Vagina (tissue), 2 donors: ENCODE measurements at regions not wholly inside any gene's neighbourhood (a gene's known extent, or its start where the extent isn't known, plus 50 kb on each side); places are given as distances from the start of the nearest gene placed in this dataset. TPM values are rescaled to one million over a fixed set of nuclear protein-coding genes. Genes with fewer than 3 reads are reported as not detected.

Source experiments
- DNase-seq, 2 donors: peaks; one replicate each; pipeline ENCODE4 v3.0.0-alpha.2; 2017; ENCODE audit errors: extremely low spot score in 2 of 2
- H3K27ac ChIP-seq: fragments of 200-600 bp; sonication (generic); one replicate; pipeline ENCODE4 v1.5.1; 2019
- H3K27me3 ChIP-seq: fragments of 200-600 bp; sonication (generic); one replicate; pipeline ENCODE4 v1.5.1; 2019
- H3K36me3 ChIP-seq, 2 donors: fragments of 200-600 bp; sonication (generic); one replicate each; pipeline ENCODE4 v1.5.1; 2017 to 2019
- H3K4me1 ChIP-seq: fragments of 200-600 bp; sonication (generic); one replicate; pipeline ENCODE4 v1.5.1; 2019
- H3K4me3 ChIP-seq, 2 donors: fragments of 200-600 bp; sonication (generic); 1 replicate in 1 of 2; 2 replicates in 1 of 2; pipeline ENCODE4 v1.5.1; 2016 to 2019
- H3K9me3 ChIP-seq: fragments of 200-600 bp; sonication (generic); one replicate; pipeline ENCODE4 v1.5.1; 2019
- POLR2A ChIP-seq, 2 donors: fragments of 450-650 bp; IDR thresholded peaks; one replicate each; pipeline ENCODE4 v1.6.1; 2017; ENCODE audit warnings: antibody characterized with exemption in 2 of 2, mild to moderate bottlenecking in 2 of 2, moderate library complexity in 2 of 2
- POLR2AphosphoS5 ChIP-seq, 2 donors: sonication (generic); formaldehyde crosslinking; IDR thresholded peaks; one replicate each; pipeline ENCODE4 v1.9.0; 2017; ENCODE audit warnings: antibody characterized with exemption in 2 of 2, mild to moderate bottlenecking in 2 of 2, low read depth in 1 of 2; ENCODE audit not compliant: insufficient read depth in 1 of 2
- intact Hi-C: fragments of 100-400 bp; cut with DNase I; formaldehyde crosslinking; loops from one replicate; pipeline ENCODE4 v1.15.1; 2023
- small RNA-seq: library from RNA; depleted of rRNA; stranded (forward); fragments of <200 nt; gene quantifications from one replicate; pipeline ENCODE3, GENCODE V24; 2016
- TF ChIP-seq, protein P1 (sequence below), 3 experiments: fragments of 450-650 bp in 2 of 3; fragments of 200-600 bp in 1 of 3; sonication (generic) in 1 of 3; IDR thresholded peaks; one replicate each; pipeline ENCODE4 v1.5.1; 2017 to 2019; ENCODE audit warnings: antibody characterized with exemption in 3 of 3, mild to moderate bottlenecking in 2 of 3, moderate library complexity in 2 of 3

GRCh38 chr1:76799700-76800099 lies 67.6 kb upstream of the ST6GALNAC5 start:
- Histone ChIP-seq H3K27me3 (no peaks in the 10 kb centered on the region), H3K4me3 (no peak overlapping the region), H3K9me3 (no peaks in the 10 kb centered on the region), H3K4me1 (no peaks in the 10 kb centered on the region), H3K36me3 (no peaks in the 10 kb centered on the region), H3K27ac (no peak overlapping the region)
- intact Hi-C loops = no loop called here
- TF ChIP-seq, protein P1, sequence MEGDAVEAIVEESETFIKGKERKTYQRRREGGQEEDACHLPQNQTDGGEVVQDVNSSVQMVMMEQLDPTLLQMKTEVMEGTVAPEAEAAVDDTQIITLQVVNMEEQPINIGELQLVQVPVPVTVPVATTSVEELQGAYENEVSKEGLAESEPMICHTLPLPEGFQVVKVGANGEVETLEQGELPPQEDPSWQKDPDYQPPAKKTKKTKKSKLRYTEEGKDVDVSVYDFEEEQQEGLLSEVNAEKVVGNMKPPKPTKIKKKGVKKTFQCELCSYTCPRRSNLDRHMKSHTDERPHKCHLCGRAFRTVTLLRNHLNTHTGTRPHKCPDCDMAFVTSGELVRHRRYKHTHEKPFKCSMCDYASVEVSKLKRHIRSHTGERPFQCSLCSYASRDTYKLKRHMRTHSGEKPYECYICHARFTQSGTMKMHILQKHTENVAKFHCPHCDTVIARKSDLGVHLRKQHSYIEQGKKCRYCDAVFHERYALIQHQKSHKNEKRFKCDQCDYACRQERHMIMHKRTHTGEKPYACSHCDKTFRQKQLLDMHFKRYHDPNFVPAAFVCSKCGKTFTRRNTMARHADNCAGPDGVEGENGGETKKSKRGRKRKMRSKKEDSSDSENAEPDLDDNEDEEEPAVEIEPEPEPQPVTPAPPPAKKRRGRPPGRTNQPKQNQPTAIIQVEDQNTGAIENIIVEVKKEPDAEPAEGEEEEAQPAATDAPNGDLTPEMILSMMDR (IDR thresholded peaks at IDR 0.05) = no peak
- TF ChIP-seq POLR2A (IDR thresholded peaks at IDR 0.05) = no peak
- TF ChIP-seq POLR2AphosphoS5 (IDR thresholded peaks at IDR 0.05; ENCODE audit: insufficient read depth in 1 of 2, low read depth in 1 of 2) = no peak
- no peak for DNase-seq

- Histone ChIP-seq H3K27ac (no peak overlapping the region), H3K4me3 (no peak overlapping the region), H3K36me3 (no peaks in the 10 kb centered on the region), H3K4me1 (no peaks in the 10 kb centered on the region), H3K27me3 (no peaks in the 10 kb centered on the region), H3K9me3 (no peaks in the 10 kb centered on the region)
- no peak for TF ChIP-seq POLR2AphosphoS5 (IDR thresholded peaks at IDR 0.05; ENCODE audit: insufficient read depth in 1 of 2, low read depth in 1 of 2)
- TF ChIP-seq, protein P1 (IDR thresholded peaks at IDR 0.05) = no peak
- TF ChIP-seq POLR2A (IDR thresholded peaks at IDR 0.05) = no peak
- intact Hi-C loops = no loop called here
- no peak for DNase-seq
Observed at GRCh38 chr1:76802094-76802493, 65.2 kb upstream of the ST6GALNAC5 start.

DNA sequence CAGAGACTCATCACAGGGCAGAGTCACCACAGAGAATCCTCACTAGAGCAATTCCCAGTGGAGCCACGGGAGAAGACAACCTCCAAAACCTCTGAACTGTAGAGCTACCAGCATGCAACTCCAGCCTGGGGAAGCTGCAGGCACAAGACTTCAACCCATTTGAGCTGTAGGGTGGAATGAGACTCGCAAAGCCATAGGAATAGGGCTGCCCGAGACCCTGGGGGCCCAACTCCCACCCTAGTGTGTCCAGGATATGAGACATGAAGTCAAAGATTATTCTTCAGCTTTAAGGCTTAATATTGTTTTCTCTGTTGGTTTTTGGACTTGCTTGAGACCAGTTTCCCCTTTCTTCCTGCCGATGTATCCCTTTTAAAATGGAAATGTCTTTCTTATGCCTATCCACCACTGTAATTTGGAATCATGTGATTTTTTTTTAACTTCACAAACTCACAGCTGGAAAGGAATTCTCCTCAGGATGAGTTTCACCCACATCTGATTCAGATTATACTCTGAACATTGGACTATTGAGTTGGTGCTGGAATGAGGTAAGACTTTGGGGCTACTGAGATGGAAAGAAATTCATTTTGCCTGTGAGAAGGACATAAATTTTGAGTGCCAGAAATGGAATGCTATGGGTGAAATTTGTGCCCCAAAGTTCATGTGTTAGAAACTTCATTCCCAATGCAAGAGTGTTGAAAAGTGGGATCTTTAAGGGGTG lies 59.6 kb upstream of the ST6GALNAC5 start:
- no peaks in the 10 kb centered on the region for H3K27me3 ChIP-seq
- DNase-seq = no peak
- no peak overlapping the region for H3K27ac ChIP-seq
- H3K4me1 ChIP-seq = no peaks in the 10 kb centered on the region
- intact Hi-C loops = no loop called here
- no peaks in the 10 kb centered on the region for H3K36me3 ChIP-seq
- TF ChIP-seq POLR2AphosphoS5 (IDR thresholded peaks at IDR 0.05; ENCODE audit: insufficient read depth in 1 of 2, low read depth in 1 of 2) (no peak), POLR2A (IDR thresholded peaks at IDR 0.05) (no peak)
- TF ChIP-seq, protein P1 (IDR thresholded peaks at IDR 0.05) = no peak
- no peaks in the 10 kb centered on the region for H3K9me3 ChIP-seq
- no peak overlapping the region for H3K4me3 ChIP-seq

Small RNAs in the stretch of these regions (small RNA-seq; reads per million reads assigned to genes)
- gene RNU6-161P = not detected
